Activated CD4-positive, alpha-beta memory T cell treated with anti-CD3 and anti-CD28 coated beads, Interleukin-2, amount 10 ng/mL, durations not matched to agents 7 days and 5 days (primary cell): ENCODE measurements at regions not wholly inside any gene's neighbourhood (a gene's known extent, or its start where the extent isn't known, plus 50 kb on each side); places are given as distances from the start of the nearest gene placed in this dataset.
"Not testable (repeated sequence)": the region's sequence is repeated elsewhere in the genome, so short reads cannot be mapped to it uniquely, and the experiment has no call there.

Source experiments
- CTCF ChIA-PET: fragments of 350-600 bp; sonication (Branson Sonifier 250); formaldehyde crosslinking; loops from one replicate; lab custom pipeline; 2021; ENCODE audit warnings: antibody characterized with exemption, inconsistent platforms; lab: Charles Lee
- POLR2A ChIA-PET: fragments of 350-600 bp; sonication (Branson Sonifier 250); formaldehyde crosslinking; loops from one replicate; lab custom pipeline; 2021; ENCODE audit warnings: antibody characterized with exemption; lab: Charles Lee
- DNase-seq: peaks from one replicate; pipeline ENCODE4 v3.0.0-alpha.2; 2020
- H3K27ac Mint-ChIP-seq: one replicate; pipeline ENCODE4 v1.8.0; 2021; ENCODE audit warnings: mild to moderate bottlenecking, mixed read lengths
- H3K27me3 Mint-ChIP-seq: one replicate; pipeline ENCODE4 v1.8.0; 2021; ENCODE audit warnings: mixed read lengths
- H3K36me3 Mint-ChIP-seq: one replicate; pipeline ENCODE4 v1.8.0; 2021; ENCODE audit warnings: low read depth, mixed read lengths
- H3K4me1 Mint-ChIP-seq: one replicate; pipeline ENCODE4 v1.8.0; 2021; ENCODE audit warnings: mixed read lengths
- H3K4me3 Mint-ChIP-seq: one replicate; pipeline ENCODE4 v1.8.0; 2021; ENCODE audit warnings: mild to moderate bottlenecking, mixed read lengths
- H3K9me3 Mint-ChIP-seq: one replicate; pipeline ENCODE4 v1.8.0; 2021; ENCODE audit warnings: mixed read lengths

GRCh38 chr11:41779401-41779960 is 320.0 kb upstream of the LRRC4C start:
- POLR2A ChIA-PET, result no interaction called here
- Mint-ChIP-seq H3K36me3 (no peaks in the 10 kb centered on the region), H3K4me1 (no peaks in the 10 kb centered on the region), H3K4me3 (no peak overlapping the region), H3K27me3 (no peaks in the 10 kb centered on the region), H3K9me3 (peaks cover 8% of the 10 kb centered on the region), H3K27ac (no peak overlapping the region)
- DNase-seq, result no peak
- CTCF ChIA-PET, result no interaction called here

DNA sequence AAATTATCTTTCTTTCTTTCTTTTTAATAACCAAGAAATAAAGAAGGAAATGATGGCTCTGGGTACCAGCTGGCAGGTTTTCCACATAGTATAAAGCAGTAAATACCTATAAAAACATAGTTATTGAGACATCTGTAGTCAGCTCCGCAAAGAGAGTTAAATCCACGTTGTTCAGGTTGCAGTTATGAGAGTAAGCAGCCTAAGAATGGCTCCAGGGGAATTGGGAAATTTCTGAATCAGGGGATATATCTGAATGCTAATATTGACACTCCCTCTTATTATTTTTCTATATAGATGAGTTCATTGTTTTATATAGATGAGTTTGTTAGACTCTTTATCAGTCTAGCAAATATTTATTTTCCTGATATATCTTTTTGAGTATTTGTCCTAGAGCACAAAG is 322.0 kb upstream of the LRRC4C start:
- ChIA-PET CTCF (no interaction called here), POLR2A (no interaction called here)
- Mint-ChIP-seq H3K27ac (no peak overlapping the region), H3K9me3 (peaks cover 5% of the 10 kb centered on the region), H3K36me3 (no peaks in the 10 kb centered on the region), H3K4me3 (no peak overlapping the region), H3K27me3 (no peaks in the 10 kb centered on the region), H3K4me1 (no peaks in the 10 kb centered on the region)
- DNase-seq, result no peak

DNA sequence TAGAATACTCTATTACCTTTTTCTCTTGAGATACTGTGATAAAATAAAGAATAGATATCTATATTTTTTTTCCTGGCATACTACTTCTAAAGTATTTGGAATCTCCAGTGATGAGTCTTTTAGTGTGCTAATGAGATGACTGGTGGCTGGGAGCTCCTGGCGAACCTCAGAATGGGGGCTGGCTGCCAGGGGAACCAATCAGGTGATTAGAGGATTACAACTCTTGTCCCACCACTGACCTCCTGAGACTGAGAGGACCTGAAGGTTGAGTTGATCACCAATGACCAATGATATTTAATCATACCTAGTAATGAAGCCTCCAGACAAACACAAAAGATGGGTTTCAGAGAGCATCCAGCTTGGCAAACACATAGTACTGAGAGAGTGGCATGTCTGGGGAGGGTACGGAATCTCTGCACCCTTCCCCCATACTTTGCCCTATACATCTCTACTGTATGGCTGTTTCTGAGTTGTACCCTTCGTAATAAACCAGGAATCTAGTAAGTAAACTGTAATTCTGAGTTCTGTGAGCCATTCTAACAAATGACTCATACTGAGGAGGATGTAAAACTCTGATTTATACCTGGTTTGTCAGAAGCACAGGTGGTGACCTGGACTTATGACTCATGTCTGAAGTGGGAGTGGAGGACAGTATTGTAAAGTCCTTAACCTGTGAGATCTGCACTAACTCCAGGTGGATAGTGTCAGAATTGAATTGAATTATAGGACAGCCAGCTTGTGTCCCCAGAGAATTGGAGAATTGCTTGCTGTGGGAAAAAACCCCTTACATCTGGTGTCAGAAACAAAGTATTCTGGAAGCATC is 325.3 kb upstream of the LRRC4C start:
- DNase-seq, result no peak
- ChIA-PET POLR2A (no interaction called here), CTCF (no interaction called here)
- Mint-ChIP-seq H3K36me3 (no peaks in the 10 kb centered on the region), H3K9me3 (peaks cover 13% of the 10 kb centered on the region), H3K4me3 (no peak overlapping the region), H3K4me1 (no peaks in the 10 kb centered on the region), H3K27me3 (no peaks in the 10 kb centered on the region), H3K27ac (no peak overlapping the region)

- H3K36me3 Mint-ChIP-seq, result no peaks in the 10 kb centered on the region
These were observed 326.6 kb upstream of the LRRC4C start for GRCh38 chr11:41786087-41786486.

GRCh38 chr11:41788177-41788576 is 328.7 kb upstream of the LRRC4C start:
- Mint-ChIP-seq H3K27me3 (no peaks in the 10 kb centered on the region), H3K27ac (no peak overlapping the region), H3K36me3 (no peaks in the 10 kb centered on the region), H3K4me3 (no peak overlapping the region), H3K4me1 (no peaks in the 10 kb centered on the region), H3K9me3 (peaks cover 11% of the 10 kb centered on the region)
- no peak for DNase-seq
- ChIA-PET POLR2A (no interaction called here), CTCF (no interaction called here)

More at GRCh38 chr11:41786087-41786486, 326.6 kb upstream of the LRRC4C start:
- CTCF ChIA-PET, result no interaction called here
- Mint-ChIP-seq H3K4me3 (no peak overlapping the region), H3K4me1 (no peaks in the 10 kb centered on the region), H3K27ac (no peak overlapping the region), H3K27me3 (no peaks in the 10 kb centered on the region), H3K9me3 (peaks cover 11% of the 10 kb centered on the region)
- DNase-seq, result no peak
- POLR2A ChIA-PET, result no interaction called here

DNA sequence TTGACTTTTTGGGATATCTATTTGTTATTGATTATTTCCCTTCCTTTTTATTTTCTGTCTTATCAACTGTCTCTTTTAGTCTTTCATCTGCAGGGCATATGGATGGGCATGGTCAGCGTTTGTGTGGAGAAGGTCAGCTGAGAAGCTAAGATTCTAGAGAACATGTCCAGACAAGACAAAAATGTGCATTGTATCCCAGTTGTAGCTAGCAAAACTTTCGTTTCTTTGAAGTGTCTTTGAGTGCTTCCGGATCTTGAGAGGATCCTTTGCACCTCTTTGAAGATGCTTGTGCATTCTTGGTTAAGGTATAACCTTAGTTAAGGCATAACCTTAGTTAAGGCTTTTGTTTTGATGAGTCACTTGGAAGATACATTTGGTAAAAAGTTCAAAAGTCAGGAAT is 329.9 kb upstream of the LRRC4C start:
- H3K4me1 Mint-ChIP-seq, result no peaks in the 10 kb centered on the region
- H3K27me3 Mint-ChIP-seq, result no peaks in the 10 kb centered on the region
- peaks cover 11% of the 10 kb centered on the region for H3K9me3 Mint-ChIP-seq
- H3K27ac Mint-ChIP-seq, result no peak overlapping the region
- no peak overlapping the region for H3K4me3 Mint-ChIP-seq
- no peak for DNase-seq
- ChIA-PET POLR2A (no interaction called here), CTCF (no interaction called here)
- H3K36me3 Mint-ChIP-seq, result no peaks in the 10 kb centered on the region

DNA sequence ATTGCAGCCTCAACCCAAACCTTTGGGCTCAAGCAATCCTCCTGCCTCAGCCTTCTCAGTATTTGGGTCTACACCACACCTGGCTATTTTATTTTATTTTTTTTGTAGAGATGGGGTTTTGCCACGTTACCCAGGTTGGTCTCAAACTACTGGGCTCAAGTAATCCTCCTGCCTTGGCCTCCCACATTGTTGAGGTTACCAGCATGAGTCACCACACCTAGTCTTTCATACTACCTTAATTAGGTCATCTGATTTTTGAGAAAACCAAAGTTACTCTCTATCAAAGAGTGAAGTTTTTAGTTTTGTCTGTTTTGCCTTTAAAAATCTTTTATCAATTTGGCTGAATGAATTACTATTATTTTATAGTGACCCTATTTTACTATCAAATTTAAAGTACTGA is 335.6 kb upstream of the LRRC4C start:
- no peaks in the 10 kb centered on the region for H3K36me3 Mint-ChIP-seq
- H3K4me1 Mint-ChIP-seq, result no peaks in the 10 kb centered on the region
- CTCF ChIA-PET, result no interaction called here
- no peak for DNase-seq
- H3K4me3 Mint-ChIP-seq, result no peak overlapping the region
- H3K27me3 Mint-ChIP-seq, result no peaks in the 10 kb centered on the region
- POLR2A ChIA-PET, result no interaction called here
- peaks cover 5% of the 10 kb centered on the region for H3K9me3 Mint-ChIP-seq
- no peak overlapping the region for H3K27ac Mint-ChIP-seq

DNA sequence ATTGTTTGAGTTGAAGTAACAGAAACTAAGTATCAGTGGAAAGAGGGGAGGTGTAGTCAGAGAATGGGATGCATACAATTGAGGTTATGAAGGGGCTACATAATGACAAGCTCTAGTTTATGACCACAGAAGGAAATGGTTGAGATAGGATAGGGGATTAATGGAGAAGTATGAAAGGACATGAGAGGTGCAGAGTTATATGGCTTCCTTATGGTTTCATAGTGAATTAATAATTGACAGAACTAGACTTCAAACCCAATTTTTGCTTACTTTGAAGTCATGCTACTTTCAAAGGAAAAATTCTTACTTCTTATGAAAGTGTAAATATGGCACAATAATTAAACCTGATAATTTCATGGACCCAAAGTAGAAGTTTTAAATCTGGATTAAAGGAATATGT is 340.3 kb upstream of the LRRC4C start:
- ChIA-PET CTCF (no interaction called here), POLR2A (no interaction called here)
- Mint-ChIP-seq H3K4me3 (no peak overlapping the region), H3K9me3 (peaks cover 11% of the 10 kb centered on the region), H3K4me1 (no peaks in the 10 kb centered on the region), H3K36me3 (no peaks in the 10 kb centered on the region), H3K27ac (no peak overlapping the region), H3K27me3 (no peaks in the 10 kb centered on the region)
- no peak for DNase-seq

- H3K27me3 Mint-ChIP-seq, result no peaks in the 10 kb centered on the region
- no peak overlapping the region for H3K27ac Mint-ChIP-seq
- no peak overlapping the region for H3K4me3 Mint-ChIP-seq
These were observed 344.4 kb upstream of the LRRC4C start for GRCh38 chr11:41803895-41804294.

GRCh38 chr11:41816396-41816795 is 356.9 kb upstream of the LRRC4C start:
- ChIA-PET POLR2A (no interaction called here), CTCF (no interaction called here)
- Mint-ChIP-seq H3K27ac (no peak overlapping the region), H3K9me3 (peaks cover 9% of the 10 kb centered on the region), H3K4me3 (no peak overlapping the region), H3K27me3 (no peaks in the 10 kb centered on the region), H3K36me3 (no peaks in the 10 kb centered on the region), H3K4me1 (no peaks in the 10 kb centered on the region)
- DNase-seq, result no peak

More at GRCh38 chr11:41803895-41804294, 344.4 kb upstream of the LRRC4C start:
- no peaks in the 10 kb centered on the region for H3K36me3 Mint-ChIP-seq
- H3K9me3 Mint-ChIP-seq, result peaks cover 12% of the 10 kb centered on the region
- ChIA-PET CTCF (no interaction called here), POLR2A (no interaction called here)
- no peak for DNase-seq
- H3K4me1 Mint-ChIP-seq, result no peaks in the 10 kb centered on the region

- H3K27me3 Mint-ChIP-seq, H3K36me3 Mint-ChIP-seq, H3K4me3 Mint-ChIP-seq, POLR2A ChIA-PET, DNase-seq, H3K27ac Mint-ChIP-seq, CTCF ChIA-PET, H3K4me1 Mint-ChIP-seq: not testable (repeated sequence)
- peaks cover 22% of the 10 kb centered on the region for H3K9me3 Mint-ChIP-seq
These were observed 364.8 kb upstream of the LRRC4C start for GRCh38 chr11:41824287-41824686.

DNA sequence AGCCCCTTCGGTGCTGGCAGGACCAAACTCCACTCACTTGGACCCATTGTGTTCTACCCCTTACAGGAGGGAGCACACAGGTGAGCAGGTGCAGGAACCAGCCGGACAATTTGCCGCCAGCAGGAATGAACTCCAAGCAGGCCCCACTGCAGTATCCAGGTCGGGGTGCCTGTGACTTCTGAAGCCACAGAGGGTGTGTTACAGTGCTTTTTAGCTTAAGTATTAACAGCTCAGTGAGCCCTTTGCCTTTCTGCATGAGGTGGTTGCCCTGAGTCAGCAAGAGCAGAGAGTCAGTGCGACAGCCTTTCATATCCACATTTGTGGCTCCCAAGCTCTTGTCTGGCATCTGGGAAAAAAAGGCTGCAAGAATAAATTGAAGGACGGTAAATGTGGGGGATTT is 366.6 kb upstream of the LRRC4C start:
- Mint-ChIP-seq H3K36me3 (no peaks in the 10 kb centered on the region), H3K4me3 (no peak overlapping the region), H3K27ac (no peak overlapping the region), H3K27me3 (no peaks in the 10 kb centered on the region), H3K9me3 (peaks cover 24% of the 10 kb centered on the region), H3K4me1 (no peaks in the 10 kb centered on the region)
- no peak for DNase-seq
- ChIA-PET POLR2A (no interaction called here), CTCF (no interaction called here)

GRCh38 chr11:41836431-41836830 is 377.0 kb upstream of the LRRC4C start:
- Mint-ChIP-seq H3K4me3 (no peak overlapping the region), H3K4me1 (no peaks in the 10 kb centered on the region), H3K9me3 (peaks cover 11% of the 10 kb centered on the region), H3K27ac (no peak overlapping the region), H3K27me3 (no peaks in the 10 kb centered on the region), H3K36me3 (no peaks in the 10 kb centered on the region)
- CTCF ChIA-PET, result no interaction called here
- POLR2A ChIA-PET, result no interaction called here
- DNase-seq, result no peak

- Mint-ChIP-seq H3K36me3 (no peaks in the 10 kb centered on the region), H3K27me3 (no peaks in the 10 kb centered on the region), H3K9me3 (peaks cover 4% of the 10 kb centered on the region), H3K4me1 (no peaks in the 10 kb centered on the region), H3K4me3 (no peak overlapping the region), H3K27ac (no peak overlapping the region)
- no peak for DNase-seq
- ChIA-PET POLR2A (no interaction called here), CTCF (no interaction called here)
These were observed 383.2 kb upstream of the LRRC4C start for GRCh38 chr11:41842673-41843072.
